Neural progenitor cell (in vitro differentiated cells): ENCODE measurements at regions not wholly inside any gene's neighbourhood (a gene's known extent, or its start where the extent isn't known, plus 50 kb on each side); places are given as distances from the start of the nearest gene placed in this dataset.

Source experiments
- EZH2 ChIP-seq: fragments of 200-600 bp; sonication (generic); IDR thresholded peaks from 2 replicates; pipeline ENCODE4 v1.6.1; 2017; ENCODE audit warnings: antibody characterized with exemption, mild to moderate bottlenecking, moderate library complexity
- TF ChIP-seq, protein P1 (sequence below): fragments of 200-600 bp; sonication (generic); IDR thresholded peaks from 2 replicates; pipeline ENCODE4 v1.5.1; 2017; ENCODE audit warnings: antibody characterized with exemption, mild to moderate bottlenecking

DNA sequence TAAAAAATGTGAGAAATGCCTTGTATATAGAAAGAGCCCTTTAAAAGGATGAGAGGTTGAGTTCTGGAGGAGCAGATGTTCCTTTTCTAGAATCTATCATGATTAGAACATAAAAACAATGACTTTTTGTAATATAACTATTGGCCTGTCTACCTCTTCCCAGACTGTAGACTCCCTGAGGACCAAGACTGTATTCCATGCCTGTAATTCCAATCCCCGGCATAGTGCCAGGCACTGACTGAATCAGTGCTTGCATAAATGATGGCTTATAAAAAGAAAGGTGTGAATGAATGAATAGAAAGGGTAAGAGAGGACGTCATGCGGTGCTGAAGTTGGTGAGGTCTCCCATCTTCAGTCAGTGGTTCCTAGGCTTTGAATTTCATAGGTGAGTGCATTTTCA is 92.6 kb upstream of the GDNF start:
- TF ChIP-seq EZH2, result no peak
- TF ChIP-seq, protein P1, sequence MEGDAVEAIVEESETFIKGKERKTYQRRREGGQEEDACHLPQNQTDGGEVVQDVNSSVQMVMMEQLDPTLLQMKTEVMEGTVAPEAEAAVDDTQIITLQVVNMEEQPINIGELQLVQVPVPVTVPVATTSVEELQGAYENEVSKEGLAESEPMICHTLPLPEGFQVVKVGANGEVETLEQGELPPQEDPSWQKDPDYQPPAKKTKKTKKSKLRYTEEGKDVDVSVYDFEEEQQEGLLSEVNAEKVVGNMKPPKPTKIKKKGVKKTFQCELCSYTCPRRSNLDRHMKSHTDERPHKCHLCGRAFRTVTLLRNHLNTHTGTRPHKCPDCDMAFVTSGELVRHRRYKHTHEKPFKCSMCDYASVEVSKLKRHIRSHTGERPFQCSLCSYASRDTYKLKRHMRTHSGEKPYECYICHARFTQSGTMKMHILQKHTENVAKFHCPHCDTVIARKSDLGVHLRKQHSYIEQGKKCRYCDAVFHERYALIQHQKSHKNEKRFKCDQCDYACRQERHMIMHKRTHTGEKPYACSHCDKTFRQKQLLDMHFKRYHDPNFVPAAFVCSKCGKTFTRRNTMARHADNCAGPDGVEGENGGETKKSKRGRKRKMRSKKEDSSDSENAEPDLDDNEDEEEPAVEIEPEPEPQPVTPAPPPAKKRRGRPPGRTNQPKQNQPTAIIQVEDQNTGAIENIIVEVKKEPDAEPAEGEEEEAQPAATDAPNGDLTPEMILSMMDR, result no peak
